Fibroblast of lung (primary cell): ENCODE measurements at regions not wholly inside any gene's neighbourhood (a gene's known extent, or its start where the extent isn't known, plus 50 kb on each side); places are given as distances from the start of the nearest gene placed in this dataset.

Experiments used
- DNase-seq, 2 donors: peaks; one replicate each; pipeline versions ENCODE4 v3.0.0 to v3.0.0-alpha.2; 2010; ENCODE audit warnings: low read depth in 2 of 2
- H2AFZ ChIP-seq: 2 replicates; pipeline ENCODE4 v1.5.1; 2012; ENCODE audit warnings: low read length, control low read depth, inconsistent platforms
- H3K27ac ChIP-seq: 2 replicates; pipeline ENCODE4 v1.5.1; 2011; ENCODE audit warnings: low read length, control low read depth; ENCODE audit not compliant: insufficient read depth
- H3K27me3 ChIP-seq: 2 replicates; pipeline ENCODE4 v1.5.1; 2011; ENCODE audit warnings: mild to moderate bottlenecking, low read length; ENCODE audit not compliant: control insufficient read depth, insufficient read depth
- H3K36me3 ChIP-seq: 2 replicates; pipeline ENCODE4 v1.5.1; 2011; ENCODE audit warnings: low read length; ENCODE audit not compliant: control insufficient read depth, insufficient read depth
- H3K4me1 ChIP-seq: 2 replicates; pipeline ENCODE4 v1.5.1; 2011; ENCODE audit warnings: low read length; ENCODE audit not compliant: control insufficient read depth, insufficient read depth; ENCODE audit errors: extremely low read depth
- H3K4me2 ChIP-seq: 2 replicates; pipeline ENCODE4 v1.5.1; 2011; ENCODE audit warnings: low read length, control low read depth; ENCODE audit not compliant: insufficient read depth; ENCODE audit errors: extremely low read depth
- H3K4me3 ChIP-seq, 4 experiments: fragments of 200-600 bp in 1 of 4; sonication (generic) in 1 of 4; replicated peaks in 1 of 4; 2 replicates each; pipeline ENCODE4 v1.5.1; 2011 to 2016; ENCODE audit warnings: low read length in 4 of 4, low read depth in 3 of 4, mild to moderate bottlenecking in 3 of 4, control low read depth in 2 of 4, inconsistent platforms in 1 of 4, mixed read lengths in 1 of 4; ENCODE audit not compliant: insufficient read depth in 1 of 4; ENCODE audit errors: control extremely low read depth in 1 of 4
- H3K79me2 ChIP-seq: 2 replicates; pipeline ENCODE4 v1.5.1; 2012; ENCODE audit warnings: mild to moderate bottlenecking, low read length, inconsistent platforms; ENCODE audit not compliant: control insufficient read depth, insufficient read depth
- H3K9ac ChIP-seq: 2 replicates; pipeline ENCODE4 v1.5.1; 2011; ENCODE audit warnings: mild to moderate bottlenecking, low read length, control low read depth; ENCODE audit not compliant: insufficient read depth
- H3K9me3 ChIP-seq: 2 replicates; pipeline ENCODE4 v1.5.1; 2012; ENCODE audit warnings: low read depth, low read length; ENCODE audit not compliant: control insufficient read depth, insufficient read depth
- H4K20me1 ChIP-seq: 2 replicates; pipeline ENCODE4 v1.5.1; 2011; ENCODE audit warnings: low read length; ENCODE audit not compliant: control insufficient read depth, insufficient read depth; ENCODE audit errors: extremely low read depth
- CTCF ChIP-seq, 2 donors: IDR thresholded peaks in 1 of 2; conservative IDR thresholded peaks in 1 of 2; 1 replicate in 1 of 2; 2 replicates in 1 of 2; pipeline ENCODE4 v1.5.1; 2011 to 2012; ENCODE audit warnings: low read length in 2 of 2, control low read depth in 1 of 2, inconsistent platforms in 1 of 2, low read depth in 1 of 2, mild to moderate bottlenecking in 1 of 2
- EZH2 ChIP-seq: IDR thresholded peaks from 2 replicates; pipeline ENCODE4 v1.5.1; 2012; ENCODE audit warnings: low read length, control low read depth, mild to moderate bottlenecking; ENCODE audit errors: missing control alignments

DNA sequence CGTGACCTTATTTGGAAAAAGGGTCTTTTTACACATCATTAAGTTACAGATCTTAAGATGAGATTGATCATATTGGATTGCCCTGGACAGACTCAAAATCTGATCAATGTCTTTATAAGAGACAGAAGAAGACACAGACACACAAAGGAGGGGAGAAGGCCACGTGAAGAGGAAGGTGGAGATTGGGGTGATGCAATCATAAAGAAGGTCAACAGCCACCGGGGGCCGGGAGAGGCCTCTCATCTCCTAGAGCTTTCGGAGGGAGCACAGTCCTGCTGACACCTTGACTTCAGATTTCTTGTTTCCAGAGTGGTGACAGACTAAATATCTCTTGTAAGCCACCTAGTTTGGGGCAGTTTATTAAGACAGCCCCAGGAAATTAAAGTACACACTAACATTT, 204.6 kb upstream of the CSF3R start:
- Histone ChIP-seq H3K36me3 (no peaks in the 10 kb centered on the region), H3K4me2 (no peak overlapping the region), H3K9me3 (no peaks in the 10 kb centered on the region), H3K4me1 (no peaks in the 10 kb centered on the region), H2AFZ (no peak overlapping the region), H3K4me3 (no peak overlapping the region), H4K20me1 (no peaks in the 10 kb centered on the region), H3K27me3 (no peaks in the 10 kb centered on the region), H3K9ac (no peak overlapping the region), H3K27ac (no peak overlapping the region), H3K79me2 (no peaks in the 10 kb centered on the region)
- TF ChIP-seq CTCF (conservative IDR thresholded peaks at IDR 0.05 in 1 of 2, IDR thresholded peaks at IDR 0.05 in 1 of 2; ENCODE audit: low read depth in 1 of 2, low read length in 2 of 2) (no peak), EZH2 (no peak)
- no peak for DNase-seq

- Histone ChIP-seq H3K79me2 (no peaks in the 10 kb centered on the region), H3K27ac (no peak overlapping the region), H3K9ac (no peak overlapping the region), H3K4me2 (no peak overlapping the region), H3K36me3 (no peaks in the 10 kb centered on the region), H3K9me3 (no peaks in the 10 kb centered on the region), H2AFZ (no peak overlapping the region), H3K4me3 (no peak overlapping the region), H3K4me1 (no peaks in the 10 kb centered on the region), H4K20me1 (no peaks in the 10 kb centered on the region), H3K27me3 (no peaks in the 10 kb centered on the region)
- DNase-seq: no peak
- TF ChIP-seq EZH2: no peak
- TF ChIP-seq CTCF (conservative IDR thresholded peaks at IDR 0.05 in 1 of 2, IDR thresholded peaks at IDR 0.05 in 1 of 2; ENCODE audit: low read depth in 1 of 2, low read length in 2 of 2): no peak
These were observed 193.3 kb upstream of the CSF3R start for GRCh38 chr1:36675931-36676562.

- no peak overlapping the region for H3K27ac ChIP-seq
- no peaks in the 10 kb centered on the region for H3K4me1 ChIP-seq
- H3K9me3 ChIP-seq: no peaks in the 10 kb centered on the region
- no peak overlapping the region for H3K9ac ChIP-seq
- no peaks in the 10 kb centered on the region for H4K20me1 ChIP-seq
- no peak for DNase-seq
- H3K36me3 ChIP-seq: no peaks in the 10 kb centered on the region
- TF ChIP-seq CTCF (conservative IDR thresholded peaks at IDR 0.05 in 1 of 2, IDR thresholded peaks at IDR 0.05 in 1 of 2; ENCODE audit: low read depth in 1 of 2, low read length in 2 of 2) (no peak), EZH2 (no peak)
- H2AFZ ChIP-seq: no peak overlapping the region
- no peak overlapping the region for H3K4me3 ChIP-seq
- no peaks in the 10 kb centered on the region for H3K79me2 ChIP-seq
- H3K4me2 ChIP-seq: no peak overlapping the region
- H3K27me3 ChIP-seq: no peaks in the 10 kb centered on the region
These were observed 192.4 kb upstream of the CSF3R start for GRCh38 chr1:36675106-36675505.
